Neural progenitor cell (in vitro differentiated cells): ENCODE measurements at regions not wholly inside any gene's neighbourhood (a gene's known extent, or its start where the extent isn't known, plus 50 kb on each side); places are given as distances from the start of the nearest gene placed in this dataset.

Experiments used
- DNase-seq: peaks from one replicate; pipeline ENCODE4 v3.0.0-alpha.2; 2016; ENCODE audit warnings: low spot score
- H2AFZ ChIP-seq: fragments of 200-600 bp; sonication (generic); replicated peaks from 2 replicates; pipeline ENCODE4 v1.6.1; 2016; ENCODE audit warnings: antibody characterized with exemption
- H3F3A ChIP-seq: fragments of 200-600 bp; sonication (generic); 2 replicates; pipeline ENCODE4 v1.6.1; 2016; ENCODE audit warnings: antibody characterized with exemption, low read depth
- H3K27ac ChIP-seq: fragments of 200-600 bp; sonication (generic); 2 replicates; pipeline ENCODE4 v1.5.1; 2016; ENCODE audit warnings: mild to moderate bottlenecking
- H3K27me3 ChIP-seq: fragments of 200-600 bp; sonication (generic); 2 replicates; pipeline ENCODE4 v1.6.1; 2016; ENCODE audit warnings: mild to moderate bottlenecking, moderate library complexity
- H3K36me3 ChIP-seq: fragments of 200-600 bp; sonication (generic); 2 replicates; pipeline ENCODE4 v1.5.1; 2016
- H3K4me1 ChIP-seq: fragments of 200-600 bp; sonication (generic); 2 replicates; pipeline ENCODE4 v1.6.1; 2016; ENCODE audit warnings: mixed run types
- H3K4me2 ChIP-seq: fragments of 200-600 bp; sonication (generic); 2 replicates; pipeline ENCODE4 v1.6.1; 2016
- H3K4me3 ChIP-seq: fragments of 200-600 bp; sonication (generic); 2 replicates; pipeline ENCODE4 v1.5.1; 2016
- H3K79me2 ChIP-seq: fragments of 200-600 bp; sonication (generic); 2 replicates; pipeline ENCODE4 v1.6.1; 2016; ENCODE audit warnings: low read depth
- H3K9ac ChIP-seq: fragments of 200-600 bp; sonication (generic); 2 replicates; pipeline ENCODE4 v1.6.1; 2016
- H3K9me3 ChIP-seq: fragments of 200-600 bp; sonication (generic); 2 replicates; pipeline ENCODE4 v1.5.1; 2016; ENCODE audit warnings: low read depth
- H4K20me1 ChIP-seq: fragments of 200-600 bp; sonication (generic); 2 replicates; pipeline ENCODE4 v1.6.1; 2016; ENCODE audit warnings: low read depth
- H3K27ac Mint-ChIP-seq: 3 replicates; pipeline ENCODE4 v1.8.0; 2021; ENCODE audit warnings: mixed read lengths
- H3K27me3 Mint-ChIP-seq: 2 replicates; pipeline ENCODE4 v1.8.0; 2022; ENCODE audit warnings: low read depth, mild to moderate bottlenecking, inconsistent platforms, moderate library complexity, mixed read lengths; ENCODE audit not compliant: insufficient read depth
- H3K36me3 Mint-ChIP-seq: 3 replicates; pipeline ENCODE4 v1.8.0; 2021; ENCODE audit warnings: mixed read lengths
- H3K4me1 Mint-ChIP-seq: 3 replicates; pipeline ENCODE4 v1.8.0; 2021; ENCODE audit warnings: mixed read lengths
- H3K4me3 Mint-ChIP-seq: 3 replicates; pipeline ENCODE4 v1.8.0; 2021; ENCODE audit warnings: mild to moderate bottlenecking, moderate library complexity, mixed read lengths
- H3K9me3 Mint-ChIP-seq: 3 replicates; pipeline ENCODE4 v1.8.0; 2020; ENCODE audit warnings: mixed read lengths
- EZH2 ChIP-seq: fragments of 200-600 bp; sonication (generic); IDR thresholded peaks from 2 replicates; pipeline ENCODE4 v1.6.1; 2017; ENCODE audit warnings: antibody characterized with exemption, mild to moderate bottlenecking, moderate library complexity
- EZH2phosphoT487 ChIP-seq: fragments of 200-600 bp; sonication (generic); IDR thresholded peaks from 2 replicates; pipeline ENCODE4 v1.6.1; 2017; ENCODE audit warnings: antibody characterized with exemption
- TF ChIP-seq, protein P1 (sequence below): fragments of 200-600 bp; sonication (generic); IDR thresholded peaks from 2 replicates; pipeline ENCODE4 v1.5.1; 2017; ENCODE audit warnings: antibody characterized with exemption, mild to moderate bottlenecking

DNA sequence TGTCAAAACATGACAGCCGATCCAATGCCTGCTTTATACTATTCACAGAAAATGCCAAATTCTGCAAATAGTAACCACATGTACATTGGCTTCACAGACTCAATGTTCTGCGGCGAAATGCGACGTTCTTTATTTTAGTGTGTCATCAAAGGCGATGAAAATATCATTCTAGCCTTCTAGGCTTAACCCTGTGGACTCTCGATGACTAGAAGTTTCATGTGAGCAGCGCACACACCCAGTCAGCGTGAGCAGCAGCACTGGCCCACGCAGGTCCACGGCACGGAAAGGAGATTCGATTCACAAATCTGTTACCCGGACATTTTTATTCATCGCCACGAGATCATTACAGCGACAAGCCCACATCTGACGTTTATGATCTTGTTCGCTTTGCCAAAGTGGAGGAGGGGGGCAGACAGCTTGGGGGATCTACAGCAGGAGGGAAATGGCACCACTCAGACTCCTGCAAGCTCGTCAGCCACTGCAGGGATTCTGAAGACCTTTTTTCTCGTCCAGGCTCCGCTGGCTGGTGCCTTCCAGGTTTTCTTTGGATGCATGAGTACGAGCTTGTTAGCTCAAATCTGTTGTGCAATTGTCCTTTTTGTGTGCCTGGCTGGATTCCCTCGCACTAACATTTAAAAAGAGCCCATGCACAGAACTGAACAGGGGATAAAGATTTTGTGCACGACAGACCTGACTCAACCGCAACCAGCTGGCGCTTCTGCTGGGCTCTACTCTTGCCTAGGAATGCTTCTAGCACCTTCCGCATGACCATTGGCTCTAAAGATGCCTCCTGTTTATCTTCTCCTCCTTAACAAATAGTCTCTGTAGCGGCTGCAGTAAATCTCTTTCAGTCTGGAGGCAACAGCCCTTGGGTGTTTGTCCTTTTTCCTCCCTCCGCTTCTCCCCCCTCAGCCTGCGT lies 938.4 kb downstream of the MCTP2 start:
- Mint-ChIP-seq H3K4me1 (peaks cover 28% of the 10 kb centered on the region), H3K9me3 (no peaks in the 10 kb centered on the region), H3K27ac (no peak overlapping the region), H3K4me3 (no peak overlapping the region), H3K27me3 (peaks cover 3% of the 10 kb centered on the region), H3K36me3 (no peaks in the 10 kb centered on the region)
- Histone ChIP-seq H4K20me1 (no peaks in the 10 kb centered on the region), H3K27me3 (no peaks in the 10 kb centered on the region), H3K4me2 (no peak overlapping the region), H3K4me3 (no peak overlapping the region), H3K27ac (no peak overlapping the region), H3K36me3 (no peaks in the 10 kb centered on the region), H2AFZ (peak overlapping the region; percentile 26), H3F3A (no peaks in the 10 kb centered on the region), H3K79me2 (no peaks in the 10 kb centered on the region), H3K9me3 (no peaks in the 10 kb centered on the region), H3K9ac (no peak overlapping the region), H3K4me1 (peaks cover 7% of the 10 kb centered on the region)
- TF ChIP-seq EZH2 (no peak), EZH2phosphoT487 (no peak)
- TF ChIP-seq, protein P1, sequence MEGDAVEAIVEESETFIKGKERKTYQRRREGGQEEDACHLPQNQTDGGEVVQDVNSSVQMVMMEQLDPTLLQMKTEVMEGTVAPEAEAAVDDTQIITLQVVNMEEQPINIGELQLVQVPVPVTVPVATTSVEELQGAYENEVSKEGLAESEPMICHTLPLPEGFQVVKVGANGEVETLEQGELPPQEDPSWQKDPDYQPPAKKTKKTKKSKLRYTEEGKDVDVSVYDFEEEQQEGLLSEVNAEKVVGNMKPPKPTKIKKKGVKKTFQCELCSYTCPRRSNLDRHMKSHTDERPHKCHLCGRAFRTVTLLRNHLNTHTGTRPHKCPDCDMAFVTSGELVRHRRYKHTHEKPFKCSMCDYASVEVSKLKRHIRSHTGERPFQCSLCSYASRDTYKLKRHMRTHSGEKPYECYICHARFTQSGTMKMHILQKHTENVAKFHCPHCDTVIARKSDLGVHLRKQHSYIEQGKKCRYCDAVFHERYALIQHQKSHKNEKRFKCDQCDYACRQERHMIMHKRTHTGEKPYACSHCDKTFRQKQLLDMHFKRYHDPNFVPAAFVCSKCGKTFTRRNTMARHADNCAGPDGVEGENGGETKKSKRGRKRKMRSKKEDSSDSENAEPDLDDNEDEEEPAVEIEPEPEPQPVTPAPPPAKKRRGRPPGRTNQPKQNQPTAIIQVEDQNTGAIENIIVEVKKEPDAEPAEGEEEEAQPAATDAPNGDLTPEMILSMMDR = no peak
- DNase-seq = no peak

DNA sequence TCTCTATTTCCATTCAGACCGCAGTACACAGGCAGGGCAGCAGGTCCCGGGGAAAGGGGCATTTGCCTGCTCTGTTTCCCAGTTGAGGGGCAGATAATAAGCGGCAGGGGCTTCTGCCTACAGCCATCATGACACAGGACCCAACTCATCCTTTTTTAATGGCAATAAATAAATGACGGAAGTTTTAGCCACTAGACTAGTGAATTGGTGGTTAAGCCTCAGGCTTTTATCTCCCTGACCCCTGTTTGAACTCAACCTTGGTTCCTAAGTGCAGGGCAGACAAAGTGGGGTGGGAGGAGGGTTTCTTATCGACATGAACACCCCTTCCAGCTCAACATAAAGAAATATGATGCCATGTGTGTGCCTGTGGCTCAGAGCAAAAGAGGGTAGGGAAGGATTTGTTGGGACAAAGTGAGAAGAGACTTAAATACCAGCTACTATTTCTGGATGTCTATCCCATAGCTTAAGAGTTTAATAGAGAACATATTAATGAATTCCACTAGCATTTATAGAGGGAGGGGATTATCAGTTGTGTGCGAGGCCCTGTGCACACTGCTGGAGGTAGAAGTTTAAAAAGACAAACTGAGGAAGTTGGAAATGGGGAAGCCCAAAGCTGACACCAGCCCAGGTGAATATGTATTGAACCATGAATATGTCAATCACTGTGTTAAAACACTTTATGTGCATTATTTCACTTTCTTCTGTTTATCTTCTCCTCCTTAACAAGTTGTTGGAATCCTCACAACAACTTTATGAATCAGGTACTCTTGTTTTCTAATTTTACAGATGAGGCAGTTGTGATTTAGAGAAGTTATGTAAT lies 939.4 kb downstream of the MCTP2 start:
- no peak for DNase-seq
- Histone ChIP-seq H3K79me2 (no peaks in the 10 kb centered on the region), H3K4me1 (peaks cover 7% of the 10 kb centered on the region), H3F3A (no peaks in the 10 kb centered on the region), H3K27me3 (no peaks in the 10 kb centered on the region), H3K27ac (no peak overlapping the region), H3K9ac (no peak overlapping the region), H2AFZ (no peak overlapping the region), H3K36me3 (no peaks in the 10 kb centered on the region), H4K20me1 (no peaks in the 10 kb centered on the region), H3K4me3 (no peak overlapping the region), H3K4me2 (no peak overlapping the region), H3K9me3 (no peaks in the 10 kb centered on the region)
- Mint-ChIP-seq H3K36me3 (no peaks in the 10 kb centered on the region), H3K27ac (no peak overlapping the region), H3K4me3 (no peak overlapping the region), H3K27me3 (peaks cover 3% of the 10 kb centered on the region), H3K4me1 (peaks cover 28% of the 10 kb centered on the region), H3K9me3 (no peaks in the 10 kb centered on the region)
- TF ChIP-seq, protein P1 = no peak

DNA sequence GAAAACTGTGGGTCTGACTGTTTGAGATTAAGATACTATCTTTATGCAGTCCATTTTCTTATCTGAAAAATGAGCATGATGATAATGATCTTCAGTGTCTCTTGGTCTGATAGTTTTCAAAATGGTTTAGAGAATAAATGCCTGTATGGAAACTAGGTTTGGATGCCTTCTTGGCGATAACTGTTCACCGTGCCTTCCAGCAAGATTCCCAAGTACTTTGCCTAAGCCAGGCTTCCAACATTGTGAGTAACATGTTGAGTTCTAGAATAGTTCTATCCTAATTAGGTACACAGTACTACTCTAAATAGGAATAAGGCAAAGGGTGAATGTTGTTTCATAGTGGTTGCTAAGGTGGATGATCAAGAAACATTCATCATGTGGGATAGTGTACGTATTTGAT lies 940.2 kb downstream of the MCTP2 start:
- Mint-ChIP-seq H3K9me3 (no peaks in the 10 kb centered on the region), H3K4me3 (no peak overlapping the region)

More for the DNA sequence above, 940.2 kb downstream of the MCTP2 start:
- Histone ChIP-seq H4K20me1 (no peaks in the 10 kb centered on the region), H3K27me3 (no peaks in the 10 kb centered on the region), H3K4me2 (no peak overlapping the region), H3F3A (no peaks in the 10 kb centered on the region), H3K27ac (no peak overlapping the region), H3K4me1 (peaks cover 7% of the 10 kb centered on the region), H3K79me2 (no peaks in the 10 kb centered on the region), H3K36me3 (no peaks in the 10 kb centered on the region), H2AFZ (no peak overlapping the region), H3K4me3 (no peak overlapping the region), H3K9ac (no peak overlapping the region), H3K9me3 (no peaks in the 10 kb centered on the region)
- DNase-seq = no peak
- no peak overlapping the region for H3K27ac Mint-ChIP-seq
- no peaks in the 10 kb centered on the region for H3K36me3 Mint-ChIP-seq
- H3K27me3 Mint-ChIP-seq = peaks cover 3% of the 10 kb centered on the region
- no peak for TF ChIP-seq EZH2
- no peak for TF ChIP-seq EZH2phosphoT487
- TF ChIP-seq, protein P1 = no peak
- peaks cover 28% of the 10 kb centered on the region for H3K4me1 Mint-ChIP-seq
